ENCODE measurements at regions not wholly inside any gene's neighbourhood (a gene's known extent, or its start where the extent isn't known, plus 50 kb on each side); places are given as distances from the start of the nearest gene placed in this dataset.
A peak's percentile ranks its signal among the peaks of the same experiment; 100 is the strongest.

DNA sequence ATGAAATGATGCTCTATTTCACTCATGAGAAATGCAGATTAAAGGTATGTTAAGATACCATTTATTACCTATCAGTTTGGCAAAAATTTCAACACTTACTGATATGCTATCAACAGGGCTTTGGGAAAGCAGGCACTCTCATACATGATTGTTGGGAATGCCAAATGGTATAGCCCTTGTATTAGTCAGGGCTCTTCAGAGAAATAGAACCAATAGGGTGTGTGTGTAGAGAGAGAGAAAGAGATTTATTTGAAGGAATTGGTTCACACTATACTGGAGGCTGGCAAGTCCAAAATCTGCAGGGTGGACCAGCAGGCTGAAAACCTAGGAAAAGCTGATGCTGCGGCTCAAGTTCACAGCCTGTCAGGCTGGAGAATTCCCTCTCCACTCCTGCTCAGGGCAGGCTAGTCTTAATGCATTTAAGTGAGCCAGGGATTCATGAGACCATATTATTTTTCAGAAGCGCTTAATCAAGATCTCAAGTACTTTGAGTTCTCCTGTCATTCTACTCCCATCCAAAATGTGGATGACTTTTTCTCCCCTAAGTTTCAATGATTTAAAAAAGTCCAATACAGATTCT lies 72.4 kb downstream of the NHLRC3 start:
- Histone ChIP-seq H3K9me3 (ENCODE audit: control insufficient read depth, low read length) (peaks cover 8% of the 10 kb centered on the region), H3K27me3 (ENCODE audit: control insufficient read depth, insufficient read depth, low read length, poor library complexity, severe bottlenecking) (no peaks in the 10 kb centered on the region), H3K9ac (ENCODE audit: extremely low read depth, low read length, poor library complexity, severe bottlenecking) (no peak overlapping the region), H3K36me3 (ENCODE audit: control insufficient read depth, insufficient read depth, low read length) (no peaks in the 10 kb centered on the region), H3K4me3 (ENCODE audit: low read length) (no peak overlapping the region), H3K27ac (ENCODE audit: low read depth, low read length) (no peak overlapping the region), H3K4me1 (ENCODE audit: control insufficient read depth, insufficient read depth, low read length) (no peaks in the 10 kb centered on the region)
- H3K4me1 Mint-ChIP-seq = peaks cover 10% of the 10 kb centered on the region
- H3K4me3 Mint-ChIP-seq = no peak overlapping the region
- H3K27me3 Mint-ChIP-seq (ENCODE audit: insufficient read depth) = peaks cover 2% of the 10 kb centered on the region
- WGBS, 2 experiments (ENCODE audit: insufficient coverage in 1 of 2, insufficient read length in 1 of 2) = 93 to 100% methylated on average over 1 to 2 of the region's 2 CpGs
- DNase-seq = no peak
- H3K9me3 Mint-ChIP-seq = peaks cover 13% of the 10 kb centered on the region
- H3K36me3 Mint-ChIP-seq (ENCODE audit: low read depth) = no peaks in the 10 kb centered on the region
- TF ChIP-seq, protein P1, sequence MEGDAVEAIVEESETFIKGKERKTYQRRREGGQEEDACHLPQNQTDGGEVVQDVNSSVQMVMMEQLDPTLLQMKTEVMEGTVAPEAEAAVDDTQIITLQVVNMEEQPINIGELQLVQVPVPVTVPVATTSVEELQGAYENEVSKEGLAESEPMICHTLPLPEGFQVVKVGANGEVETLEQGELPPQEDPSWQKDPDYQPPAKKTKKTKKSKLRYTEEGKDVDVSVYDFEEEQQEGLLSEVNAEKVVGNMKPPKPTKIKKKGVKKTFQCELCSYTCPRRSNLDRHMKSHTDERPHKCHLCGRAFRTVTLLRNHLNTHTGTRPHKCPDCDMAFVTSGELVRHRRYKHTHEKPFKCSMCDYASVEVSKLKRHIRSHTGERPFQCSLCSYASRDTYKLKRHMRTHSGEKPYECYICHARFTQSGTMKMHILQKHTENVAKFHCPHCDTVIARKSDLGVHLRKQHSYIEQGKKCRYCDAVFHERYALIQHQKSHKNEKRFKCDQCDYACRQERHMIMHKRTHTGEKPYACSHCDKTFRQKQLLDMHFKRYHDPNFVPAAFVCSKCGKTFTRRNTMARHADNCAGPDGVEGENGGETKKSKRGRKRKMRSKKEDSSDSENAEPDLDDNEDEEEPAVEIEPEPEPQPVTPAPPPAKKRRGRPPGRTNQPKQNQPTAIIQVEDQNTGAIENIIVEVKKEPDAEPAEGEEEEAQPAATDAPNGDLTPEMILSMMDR (conservative IDR thresholded peaks at IDR 0.05) = no peak
- no peak overlapping the region for H3K27ac Mint-ChIP-seq

DNA sequence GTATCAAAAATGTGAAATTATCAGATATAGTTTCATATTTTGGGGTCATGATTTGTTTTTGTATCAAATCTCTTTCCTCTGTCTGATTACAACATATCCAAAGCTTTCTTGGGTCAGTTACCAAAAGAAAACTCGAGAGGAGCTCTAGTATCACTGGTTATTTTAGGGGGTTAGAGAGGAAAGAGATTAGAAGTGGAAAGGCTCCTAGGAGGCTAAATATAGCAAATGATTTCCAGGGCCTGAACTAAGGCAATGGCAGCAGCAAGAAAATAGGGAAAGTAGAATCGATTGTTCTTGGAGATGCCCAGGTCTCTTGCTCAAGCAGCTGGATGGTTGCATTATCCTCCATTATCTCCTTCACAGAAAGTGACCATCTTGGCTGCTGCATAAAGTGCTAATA lies 72.9 kb downstream of the NHLRC3 start:
- H3K9me3 ChIP-seq (ENCODE audit: control insufficient read depth, low read length) = peaks cover 8% of the 10 kb centered on the region
- H3K4me3 ChIP-seq (ENCODE audit: low read length) = no peak overlapping the region
- TF ChIP-seq, protein P1 (conservative IDR thresholded peaks at IDR 0.05) = no peak
- H3K27me3 Mint-ChIP-seq (ENCODE audit: insufficient read depth) = no peaks in the 10 kb centered on the region
- no peak overlapping the region for H3K27ac Mint-ChIP-seq
- no peak overlapping the region for H3K27ac ChIP-seq (ENCODE audit: low read depth, low read length)
- H3K4me1 ChIP-seq (ENCODE audit: control insufficient read depth, insufficient read depth, low read length) = no peaks in the 10 kb centered on the region
- peaks cover 14% of the 10 kb centered on the region for H3K9me3 Mint-ChIP-seq
- no peaks in the 10 kb centered on the region for H3K36me3 Mint-ChIP-seq (ENCODE audit: low read depth)
- H3K9ac ChIP-seq (ENCODE audit: extremely low read depth, low read length, poor library complexity, severe bottlenecking) = no peak overlapping the region
- no peaks in the 10 kb centered on the region for H3K27me3 ChIP-seq (ENCODE audit: control insufficient read depth, insufficient read depth, low read length, poor library complexity, severe bottlenecking)
- no peak for DNase-seq
- H3K4me3 Mint-ChIP-seq = no peak overlapping the region
- peaks cover 5% of the 10 kb centered on the region for H3K4me1 Mint-ChIP-seq
- WGBS, 2 experiments (ENCODE audit: insufficient coverage in 1 of 2, insufficient read length in 1 of 2) = 0% methylated on average over 1 to 2 of the region's 2 CpGs
- no peaks in the 10 kb centered on the region for H3K36me3 ChIP-seq (ENCODE audit: control insufficient read depth, insufficient read depth, low read length)

DNA sequence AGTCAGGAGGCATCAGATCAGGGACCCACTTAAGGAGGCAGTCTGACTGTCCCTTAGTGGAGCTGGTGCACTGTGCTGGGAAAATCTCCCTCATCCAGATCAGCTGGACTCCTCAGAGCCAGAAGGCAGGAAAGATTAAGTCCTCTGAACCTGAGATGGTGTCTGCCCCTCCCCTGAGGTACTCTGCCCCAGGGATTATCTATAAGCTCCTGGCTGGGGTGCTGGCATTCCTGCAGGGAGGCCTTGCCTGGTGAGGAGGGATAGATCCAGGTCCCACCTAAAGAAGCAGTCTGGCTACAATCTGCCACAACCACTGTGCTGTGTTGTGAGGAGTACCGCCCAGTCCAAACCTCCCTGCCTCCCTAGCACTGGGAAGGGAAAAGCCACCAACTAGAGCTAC lies 81.2 kb downstream of the NHLRC3 start:
- H3K9me3 ChIP-seq (ENCODE audit: control insufficient read depth, low read length) = no peaks in the 10 kb centered on the region
- H3K27ac ChIP-seq (ENCODE audit: low read depth, low read length) = no peak overlapping the region
- peak; percentile 61 for DNase-seq
- WGBS, 2 experiments (ENCODE audit: insufficient coverage in 1 of 2, insufficient read length in 1 of 2) = 94 to 100% methylated on average over 1 of the region's 1 CpG
- no peaks in the 10 kb centered on the region for H3K36me3 ChIP-seq (ENCODE audit: control insufficient read depth, insufficient read depth, low read length)
- Mint-ChIP-seq H3K4me1 (peaks cover 15% of the 10 kb centered on the region), H3K9me3 (peaks cover 13% of the 10 kb centered on the region), H3K36me3 (ENCODE audit: low read depth) (no peaks in the 10 kb centered on the region), H3K27me3 (ENCODE audit: insufficient read depth) (no peaks in the 10 kb centered on the region), H3K27ac (no peak overlapping the region), H3K4me3 (no peak overlapping the region)
- TF ChIP-seq, protein P1 (conservative IDR thresholded peaks at IDR 0.05) = no peak
- H3K4me1 ChIP-seq (ENCODE audit: control insufficient read depth, insufficient read depth, low read length) = peaks cover 8% of the 10 kb centered on the region
- no peak overlapping the region for H3K9ac ChIP-seq (ENCODE audit: extremely low read depth, low read length, poor library complexity, severe bottlenecking)
- no peaks in the 10 kb centered on the region for H3K27me3 ChIP-seq (ENCODE audit: control insufficient read depth, insufficient read depth, low read length, poor library complexity, severe bottlenecking)
- peak overlapping the region; percentile 30 for H3K4me3 ChIP-seq (ENCODE audit: low read length)
